ENCODE measurements at regions not wholly inside any gene's neighbourhood (a gene's known extent, or its start where the extent isn't known, plus 50 kb on each side); places are given as distances from the start of the nearest gene placed in this dataset.
"Not testable (repeated sequence)": the region's sequence is repeated elsewhere in the genome, so short reads cannot be mapped to it uniquely, and the experiment has no call there.

GRCh38 chr2:111491181-111491580 is 370.5 kb downstream of the BCL2L11 start:
- TF ChIP-seq CTCF (conservative IDR thresholded peaks at IDR 0.05 in 1 of 2, IDR thresholded peaks at IDR 0.05 in 1 of 2; ENCODE audit: low read depth in 1 of 2, low read length in 2 of 2); EZH2 (IDR thresholded peaks at IDR 0.05; ENCODE audit: low read length, missing control alignments): not testable (repeated sequence)
